GM18909 (cell line): ENCODE measurements at regions not wholly inside any gene's neighbourhood (a gene's known extent, or its start where the extent isn't known, plus 50 kb on each side); places are given as distances from the start of the nearest gene placed in this dataset.
"Not testable (repeated sequence)": the region's sequence is repeated elsewhere in the genome, so short reads cannot be mapped to it uniquely, and the experiment has no call there.

Experiments used
- ATAC-seq: cut with Tn5 transposase; IDR thresholded peaks from one replicate; pipeline ENCODE4 v1.9.1; 2021; ENCODE audit warnings: mild to moderate bottlenecking; ENCODE audit not compliant: unreplicated experiment, poor library complexity

DNA sequence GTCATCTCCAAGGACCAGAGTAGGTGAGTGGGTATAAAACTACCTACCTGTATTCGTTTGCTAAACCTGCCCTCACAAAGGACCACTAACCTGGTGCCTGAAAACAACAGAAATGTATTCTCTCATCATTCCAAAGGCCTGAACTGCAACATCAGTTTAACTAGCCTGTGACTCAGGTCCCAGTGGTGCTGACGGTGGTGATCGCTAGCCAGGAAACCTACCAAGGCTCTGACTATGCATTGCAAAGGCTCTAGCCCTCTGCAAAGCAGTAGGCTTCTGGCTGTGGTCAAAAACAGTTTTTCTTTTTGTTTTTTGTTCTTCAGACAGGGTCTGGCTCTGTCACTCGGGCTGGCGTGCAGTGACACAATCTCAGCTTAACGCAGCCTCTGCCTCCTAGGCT is 107.5 kb downstream of the NPTX2 start:
- no peak for ATAC-seq

DNA sequence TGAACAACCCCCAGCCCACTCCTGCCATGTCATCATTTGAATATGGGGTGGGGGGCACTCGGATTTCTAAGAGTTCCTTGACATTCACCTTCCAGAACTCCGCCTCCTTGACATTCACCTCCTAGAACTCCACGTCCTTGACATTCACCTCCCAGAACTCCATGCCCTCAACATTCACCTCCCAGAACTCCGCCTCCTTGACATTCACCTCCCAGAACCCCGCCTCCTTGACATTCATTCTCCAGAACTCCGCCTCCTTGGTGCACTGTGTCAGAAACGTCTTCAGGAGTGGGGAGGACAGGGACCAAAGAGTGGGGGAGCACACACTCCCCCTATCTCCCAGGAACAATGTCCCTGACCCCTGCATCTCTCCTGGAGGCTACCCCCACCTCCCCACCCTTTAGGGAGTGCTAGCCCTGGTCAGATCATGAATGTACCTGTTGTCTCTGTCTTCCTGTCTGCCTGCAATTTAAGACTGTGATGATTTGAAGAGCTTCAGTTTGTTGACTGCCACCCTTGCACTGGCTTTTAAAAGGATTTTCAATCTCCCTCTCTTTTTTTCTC is 110.1 kb downstream of the NPTX2 start:
- no peak for ATAC-seq

DNA sequence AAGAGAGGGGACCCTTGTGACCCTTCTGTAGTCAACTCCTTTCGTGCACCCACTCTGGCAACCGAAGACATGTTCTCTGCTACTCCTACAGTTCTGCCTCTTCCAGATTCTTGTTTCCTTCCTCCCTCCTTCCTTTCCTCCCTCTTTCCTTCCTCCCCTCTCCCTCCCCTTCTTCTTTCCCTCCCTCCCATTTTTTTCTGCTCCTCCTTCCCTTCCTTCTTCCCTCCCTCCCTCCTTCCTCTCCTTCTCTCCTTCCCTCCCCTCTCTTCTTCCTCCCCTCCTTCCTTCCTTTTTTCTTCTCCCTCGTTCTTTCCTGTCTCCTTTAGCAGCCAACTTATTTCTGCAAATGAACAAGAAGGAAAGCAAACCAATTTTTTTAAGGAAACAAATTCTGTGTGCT is 111.5 kb downstream of the NPTX2 start:
- no peak for ATAC-seq

DNA sequence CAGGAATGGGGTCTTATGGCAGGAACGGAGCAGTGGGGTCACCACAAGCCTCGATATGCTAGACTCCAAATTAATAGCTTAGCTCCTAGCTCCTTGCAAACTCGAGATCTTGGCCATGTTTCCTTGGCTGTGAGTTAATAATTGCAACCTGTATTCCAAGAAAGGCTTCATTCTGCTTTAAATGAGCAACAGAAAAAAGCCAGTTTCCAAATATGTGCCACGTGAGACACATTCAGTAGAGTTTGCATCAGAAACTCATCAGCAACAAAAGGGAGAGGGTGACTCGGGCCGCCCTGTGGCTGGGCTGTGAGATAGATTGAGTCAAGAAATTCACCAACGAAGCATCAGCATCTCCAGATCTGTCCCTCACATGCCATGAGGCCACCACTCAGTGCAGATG is 112.0 kb downstream of the NPTX2 start:
- ATAC-seq, result no peak

DNA sequence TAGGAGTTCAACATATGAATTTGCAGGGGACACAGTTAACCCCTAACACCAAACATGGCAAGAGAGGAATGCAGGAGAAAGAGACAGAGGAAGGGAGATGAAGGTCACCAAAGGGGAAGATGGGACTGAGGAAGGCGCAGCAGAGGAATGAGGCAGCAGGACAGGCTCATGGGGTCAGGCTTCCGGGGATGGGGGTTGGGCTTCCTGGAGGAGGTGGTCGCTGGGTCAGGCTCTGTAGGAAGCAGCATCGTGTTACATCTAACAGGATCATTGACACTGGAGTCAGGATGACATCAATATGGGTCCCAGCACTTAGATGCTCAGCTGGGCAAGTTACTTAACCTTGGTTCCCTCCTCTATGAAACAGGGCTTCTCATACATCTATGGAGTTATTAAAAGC is 113.2 kb downstream of the NPTX2 start:
- ATAC-seq, result no peak

DNA sequence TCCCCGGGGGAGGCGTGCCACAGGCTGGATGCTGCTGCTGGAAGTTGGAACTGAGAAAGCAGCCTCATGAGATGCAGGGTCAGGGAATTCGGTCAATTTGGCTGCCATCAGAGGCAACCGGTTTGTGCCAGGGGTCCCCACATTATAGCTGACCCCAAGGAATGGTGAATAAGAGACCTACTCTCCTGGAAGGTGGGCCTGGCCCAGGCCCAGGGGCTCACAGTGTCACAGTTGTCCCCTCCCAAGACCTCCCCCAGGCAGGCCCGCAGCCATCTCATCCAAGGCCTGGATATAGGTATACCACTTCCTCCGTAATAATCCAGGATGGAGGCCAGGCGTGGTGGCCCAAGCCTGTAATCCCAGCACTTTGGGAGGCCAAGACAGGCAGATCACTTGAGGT is 114.6 kb downstream of the NPTX2 start:
- ATAC-seq, result no peak

DNA sequence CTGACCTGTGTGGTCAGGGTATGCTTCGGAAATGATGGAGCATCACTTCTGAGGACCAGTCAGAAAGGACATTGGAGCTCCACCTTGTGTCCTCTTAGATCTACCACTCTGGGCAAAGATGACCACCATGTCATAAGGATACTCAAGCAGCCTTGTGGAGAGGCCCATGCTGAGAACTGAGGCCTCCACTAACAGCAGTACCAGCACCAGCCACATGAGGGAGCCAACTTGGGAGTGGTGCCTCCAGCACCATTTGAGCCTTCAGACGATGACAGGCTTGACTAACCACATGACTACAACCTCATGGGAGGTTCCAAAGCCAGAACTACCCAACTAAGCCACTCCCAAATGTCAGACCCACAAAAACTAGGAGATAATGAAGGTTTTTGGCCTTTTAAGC is 116.0 kb downstream of the NPTX2 start:
- ATAC-seq, result peak; percentile 46

DNA sequence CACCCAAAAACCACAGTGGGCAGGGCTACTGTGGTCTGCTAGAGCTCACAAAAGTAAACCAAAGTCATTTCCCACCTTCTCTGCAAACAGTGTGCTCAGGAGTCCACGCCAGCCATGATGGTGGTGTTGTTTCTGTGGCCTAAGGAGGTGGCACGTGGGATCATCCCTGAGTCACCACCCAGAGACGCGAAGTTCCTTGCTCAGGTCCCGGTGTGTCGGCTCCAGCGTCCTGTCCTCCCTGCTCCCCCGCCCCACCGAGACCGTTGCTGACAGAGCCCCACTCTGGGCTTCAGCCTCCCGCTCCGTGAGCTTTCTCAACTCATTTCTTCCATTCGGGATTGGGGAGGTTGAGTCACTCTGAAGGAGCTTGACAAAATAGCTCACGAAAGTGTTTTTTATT is 118.7 kb downstream of the NPTX2 start:
- no peak for ATAC-seq

DNA sequence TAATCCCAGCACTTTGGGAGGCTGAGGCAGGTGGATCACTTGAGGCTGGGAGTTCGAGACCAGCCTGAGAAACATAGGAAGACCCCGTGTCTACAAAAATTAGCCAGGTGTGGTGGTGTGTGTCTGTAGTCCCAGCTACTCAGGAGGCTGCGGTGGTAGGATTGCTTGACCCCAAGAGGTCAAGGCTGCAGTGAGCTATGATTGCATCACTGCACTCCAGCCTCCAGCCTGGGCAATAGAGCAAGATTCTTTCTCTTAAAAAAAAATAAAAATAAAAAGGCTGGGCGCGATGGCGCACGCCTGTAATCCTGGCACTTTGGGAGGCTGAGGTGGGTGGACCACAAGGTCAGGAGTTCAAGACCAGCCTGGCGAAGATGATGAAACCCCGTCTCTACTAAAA is 119.4 kb downstream of the NPTX2 start:
- ATAC-seq, result not testable (repeated sequence)

DNA sequence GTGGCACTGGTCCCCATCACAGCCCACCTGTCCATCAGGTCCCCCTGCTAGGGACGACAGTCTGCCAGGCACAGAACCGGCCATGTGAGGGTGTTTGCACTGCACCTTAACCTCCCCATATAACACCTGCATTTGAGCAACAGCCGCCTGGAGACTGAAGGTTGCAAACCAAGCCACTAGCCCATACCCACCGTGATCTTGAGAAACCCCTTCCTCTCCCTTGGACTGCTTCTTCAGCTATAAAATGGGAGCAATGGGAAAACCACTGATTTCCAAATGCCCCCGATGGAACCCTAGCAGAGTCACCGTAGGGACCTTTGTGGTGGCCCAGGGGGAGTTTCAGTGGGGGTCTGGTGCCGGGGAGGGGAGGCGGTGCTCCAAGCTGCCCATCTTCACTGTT is 120.1 kb downstream of the NPTX2 start:
- ATAC-seq, result no peak

DNA sequence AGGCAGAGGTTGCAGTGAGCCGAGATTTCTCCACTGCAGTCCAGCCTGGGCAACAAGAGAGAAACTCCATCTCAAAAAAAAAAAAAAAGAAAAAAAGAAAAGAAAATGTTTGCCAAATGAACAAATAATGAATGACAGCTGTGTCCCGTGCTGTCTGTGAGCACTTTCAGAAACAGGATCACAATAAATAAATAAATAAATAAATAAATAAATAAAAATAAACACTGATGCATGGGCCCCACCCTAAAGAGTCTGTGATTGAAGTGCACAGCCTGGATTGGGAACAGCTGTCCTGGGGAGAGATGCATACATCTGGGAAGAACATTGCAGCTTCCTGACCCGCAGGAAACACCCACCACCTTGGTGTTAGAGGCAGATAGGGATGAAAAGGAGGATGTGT is 123.6 kb downstream of the NPTX2 start:
- no peak for ATAC-seq

DNA sequence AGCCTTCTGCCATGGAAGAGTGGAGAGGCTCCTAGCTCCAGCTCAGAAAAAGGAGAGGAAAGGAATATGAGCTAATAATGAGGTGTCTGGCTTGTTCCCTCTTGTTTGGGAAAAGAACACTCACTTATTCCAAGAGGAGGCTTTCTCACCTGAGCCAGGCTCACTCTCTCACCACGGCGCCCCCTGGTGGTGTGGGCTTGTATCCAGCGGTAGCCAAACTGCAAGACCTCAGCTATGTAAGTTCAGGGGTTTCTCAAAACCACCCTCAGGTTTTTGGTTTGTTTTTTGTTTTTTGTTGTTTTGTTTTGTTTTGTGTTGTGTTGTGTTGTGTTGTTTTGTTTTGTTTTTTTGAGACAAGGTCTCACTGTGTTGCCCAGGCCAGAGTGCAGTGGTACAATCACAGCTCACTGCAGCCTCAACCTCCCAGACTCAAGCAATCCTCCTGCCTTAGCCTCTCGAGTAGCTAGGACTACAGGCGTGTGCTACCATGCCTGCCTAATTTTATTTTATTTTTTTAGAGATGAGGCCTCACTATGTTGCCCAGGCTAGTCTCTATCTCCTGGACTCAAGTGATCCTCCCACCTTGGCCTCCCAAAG is 124.0 kb downstream of the TMEM130 start:
- no peak for ATAC-seq

DNA sequence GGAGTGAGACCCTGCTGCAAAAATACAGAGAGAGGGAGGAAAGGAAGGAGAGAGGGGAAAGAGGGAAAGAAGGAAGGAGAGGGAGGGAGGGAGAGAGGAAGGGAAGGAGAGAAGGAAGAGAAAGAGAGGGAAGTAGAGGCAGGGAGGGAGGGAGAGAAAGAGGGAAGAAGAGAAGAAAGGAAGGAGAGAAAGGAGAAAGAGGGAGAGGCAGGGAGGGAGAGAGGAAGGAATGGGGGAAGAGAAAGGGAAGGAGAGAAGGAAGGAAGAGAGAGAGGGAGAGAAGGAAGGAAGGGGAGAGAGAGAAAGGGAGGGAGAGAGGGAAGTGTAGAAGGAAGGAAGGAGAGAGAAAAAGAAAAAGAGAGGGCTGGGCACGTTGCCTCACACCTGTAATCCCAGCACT is 121.7 kb downstream of the TMEM130 start:
- no peak for ATAC-seq

DNA sequence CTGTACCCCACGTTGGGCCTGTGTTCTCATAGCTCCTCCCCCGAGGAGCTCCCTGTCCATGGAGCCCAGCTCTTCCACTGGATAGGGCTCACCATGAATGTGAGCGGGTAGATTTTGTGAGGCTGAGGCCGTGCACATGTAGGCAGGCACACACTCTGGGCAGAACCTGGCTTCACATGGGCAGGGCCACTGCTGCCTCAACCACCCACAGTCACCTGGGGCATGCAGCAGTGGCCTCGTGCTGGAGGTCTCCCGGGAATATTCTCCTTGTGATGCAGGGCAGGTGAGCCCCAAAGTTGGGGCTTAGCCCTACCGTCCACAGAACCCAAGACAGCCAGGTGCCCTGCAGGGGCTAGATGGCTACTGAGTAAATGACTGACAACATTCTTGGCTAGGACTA is 116.6 kb downstream of the TMEM130 start:
- no peak for ATAC-seq

DNA sequence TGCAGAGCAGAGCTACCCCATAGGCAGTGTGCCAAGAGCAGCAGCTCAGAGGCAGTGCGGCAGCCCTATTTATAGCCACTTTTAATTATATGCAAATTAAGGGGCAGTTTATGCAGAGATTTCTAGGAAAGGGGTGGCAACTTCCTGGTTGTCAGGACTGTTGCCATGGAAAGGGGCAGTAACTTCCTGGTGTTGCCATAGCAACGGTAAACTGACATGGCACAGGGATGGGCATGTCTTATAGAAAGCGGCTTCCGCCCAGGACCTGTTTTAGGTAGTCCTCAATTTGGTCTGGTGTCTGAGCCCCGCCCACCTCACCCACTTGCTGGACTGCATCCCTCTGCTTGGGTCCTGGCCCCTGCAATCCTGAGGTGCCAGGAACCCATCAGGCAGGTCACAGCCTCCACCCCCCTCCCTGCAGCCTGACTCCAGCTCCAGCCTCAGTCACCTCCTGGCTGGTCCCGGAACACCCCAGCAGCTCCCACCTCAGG is 115.8 kb downstream of the TMEM130 start:
- ATAC-seq, result no peak

DNA sequence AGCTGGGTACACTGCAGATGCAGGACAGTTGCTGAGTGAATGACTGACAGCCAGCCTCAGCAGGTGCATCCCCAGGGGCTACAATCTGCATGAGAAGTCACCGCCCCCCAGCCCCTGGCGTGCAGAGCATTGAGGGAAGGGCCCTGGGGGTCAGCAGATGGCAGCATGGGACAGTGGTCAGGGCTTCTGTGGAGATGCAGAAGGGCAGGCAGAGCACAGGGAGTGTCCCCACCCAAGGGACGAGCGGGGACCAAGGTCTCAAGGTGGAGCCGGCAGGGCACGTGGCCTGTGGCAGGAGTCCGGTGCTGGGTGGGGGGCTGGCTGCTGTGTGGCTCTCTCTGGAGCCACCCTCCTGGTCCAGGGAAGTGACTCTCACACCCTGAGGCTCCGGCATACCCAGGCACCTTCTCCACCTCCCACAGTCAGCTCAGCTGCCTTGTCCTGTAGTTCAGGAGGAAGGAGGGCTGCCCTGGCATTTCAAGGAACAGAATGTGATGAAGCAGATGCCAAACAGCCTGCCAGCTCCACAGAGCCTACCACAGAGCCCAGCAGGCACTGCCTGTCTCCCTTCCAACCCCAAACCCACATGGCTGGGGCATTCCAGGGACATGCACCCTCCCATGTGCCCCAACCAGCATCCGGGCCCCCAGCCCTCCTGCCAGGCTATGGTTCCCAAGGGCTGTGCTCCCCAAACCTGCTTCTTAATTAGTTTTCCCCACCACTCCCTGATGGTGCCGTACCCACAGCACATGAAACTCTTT is 114.5 kb downstream of the TMEM130 start:
- ATAC-seq, result no peak

DNA sequence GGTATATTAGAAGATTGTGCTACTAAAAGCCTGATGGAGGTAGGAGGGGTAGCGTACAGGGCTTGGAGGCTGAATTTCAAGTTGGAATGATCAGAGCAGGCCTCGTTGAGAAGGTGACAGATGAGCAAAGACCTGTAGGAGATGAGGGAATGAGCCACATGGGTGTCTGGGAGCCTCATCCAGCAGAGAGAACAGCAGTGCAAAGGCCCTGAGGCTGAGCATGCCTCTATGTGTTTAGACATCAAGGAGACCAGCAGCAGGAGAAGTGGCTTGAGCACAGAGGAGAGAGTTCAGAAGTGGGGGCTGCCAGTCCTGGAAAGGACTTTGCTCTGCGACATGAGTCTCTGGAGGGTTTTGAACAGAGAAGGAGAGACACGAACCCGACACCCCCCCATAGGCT is 111.7 kb downstream of the TMEM130 start:
- ATAC-seq, result no peak

DNA sequence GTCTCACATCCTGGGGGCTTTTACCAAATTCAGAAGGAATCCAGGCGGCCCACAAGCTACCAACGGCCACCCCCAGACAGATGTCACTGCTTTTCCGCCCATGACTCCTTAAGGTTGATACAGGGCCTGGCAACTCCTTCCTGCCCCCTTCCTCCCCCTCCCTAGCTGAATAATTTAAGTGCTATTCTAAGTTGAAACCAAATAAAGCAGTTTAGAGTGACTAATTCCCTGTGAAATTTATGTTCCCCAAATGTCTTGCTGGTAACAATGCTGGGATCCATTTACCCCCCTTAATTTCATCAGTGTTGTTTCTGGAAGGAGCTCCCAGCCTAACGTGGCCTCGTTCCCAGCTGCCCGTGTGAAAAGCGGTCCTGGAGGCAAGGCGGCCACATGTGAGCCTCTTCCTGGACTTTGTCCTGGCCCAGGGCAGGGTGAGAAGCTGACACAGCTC is 109.6 kb downstream of the TMEM130 start:
- no peak for ATAC-seq

DNA sequence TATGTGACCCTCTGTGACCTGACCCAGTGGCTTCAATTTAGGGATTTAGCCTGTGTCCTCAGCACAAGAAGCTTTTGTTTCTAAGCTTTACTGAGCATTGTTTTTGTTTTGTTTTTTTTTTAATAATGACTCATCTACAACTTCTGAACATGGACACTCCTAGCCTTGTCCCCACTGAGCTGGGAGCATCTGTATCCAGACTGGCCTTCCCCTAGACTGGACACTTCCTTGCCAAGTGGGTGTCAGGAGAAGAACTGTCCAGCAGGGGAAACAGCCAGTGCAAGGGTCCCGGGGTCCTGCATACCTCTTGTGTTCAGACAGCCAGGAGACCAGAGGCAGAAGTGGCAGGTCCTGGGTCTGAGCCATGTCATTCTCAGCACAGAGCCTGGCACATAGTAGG is 108.6 kb downstream of the TMEM130 start:
- ATAC-seq, result no peak

DNA sequence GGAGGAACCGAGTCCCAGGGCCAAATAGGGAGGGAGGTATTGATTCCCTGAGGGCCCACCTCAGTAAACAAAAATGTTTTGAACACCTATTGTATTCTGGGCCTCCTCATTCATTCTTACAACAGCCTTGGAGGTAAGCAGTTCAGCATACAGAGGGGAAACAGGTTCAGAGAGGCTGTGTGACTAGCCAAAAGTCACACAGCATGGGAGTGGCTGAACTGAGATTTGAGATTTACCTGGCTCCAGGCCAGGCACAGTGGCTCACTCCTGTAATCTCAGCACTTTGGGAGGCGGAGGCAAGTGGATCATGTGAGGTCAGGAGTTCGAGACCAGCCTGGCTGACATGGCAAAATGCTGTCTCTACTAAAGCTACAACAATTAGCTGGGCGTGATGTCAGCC is 107.2 kb downstream of the TMEM130 start:
- ATAC-seq, result no peak

DNA sequence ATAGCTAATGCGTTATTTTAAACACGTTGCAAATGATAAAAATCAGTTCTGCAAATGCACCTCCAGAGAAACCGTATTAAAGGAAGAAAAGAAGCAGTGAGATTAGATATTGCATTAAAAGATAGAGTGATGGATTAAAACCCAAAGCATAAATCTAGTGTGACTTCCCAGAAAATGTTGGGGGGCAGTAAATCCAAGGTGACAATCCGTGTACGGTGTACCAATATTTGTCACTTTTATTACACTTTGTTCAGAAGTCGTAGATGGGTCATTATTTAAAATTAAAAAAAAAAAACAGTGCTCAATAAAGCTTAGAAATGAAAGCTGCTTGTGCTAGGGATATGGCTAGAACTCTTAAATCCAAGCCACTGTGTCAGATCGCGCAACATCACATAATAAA is 106.4 kb downstream of the TMEM130 start:
- ATAC-seq, result no peak

DNA sequence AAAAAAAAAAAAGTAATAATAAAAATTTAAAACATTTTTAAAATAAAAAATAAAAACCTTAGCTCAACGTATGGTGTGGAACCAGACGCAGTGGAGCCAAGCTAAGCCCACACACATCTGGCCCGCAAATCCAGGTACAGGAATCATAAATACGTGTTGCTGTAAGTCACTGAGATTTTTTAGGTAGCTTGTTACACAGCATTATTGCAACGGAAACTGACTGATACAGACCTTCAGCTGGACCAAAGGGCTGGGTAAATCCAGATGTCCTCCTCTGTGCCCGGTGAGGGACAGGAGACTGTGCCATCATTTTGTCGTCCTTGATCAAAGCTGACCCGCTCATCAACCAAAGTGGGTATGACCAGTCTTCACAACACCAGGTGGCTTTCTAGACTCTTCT is 104.9 kb downstream of the TMEM130 start:
- no peak for ATAC-seq
